ENCODE measurements at regions not wholly inside any gene's neighbourhood (a gene's known extent, or its start where the extent isn't known, plus 50 kb on each side); places are given as distances from the start of the nearest gene placed in this dataset.
A peak's percentile ranks its signal among the peaks of the same experiment; 100 is the strongest.
"Not testable (repeated sequence)": the region's sequence is repeated elsewhere in the genome, so short reads cannot be mapped to it uniquely, and the experiment has no call there.

DNA sequence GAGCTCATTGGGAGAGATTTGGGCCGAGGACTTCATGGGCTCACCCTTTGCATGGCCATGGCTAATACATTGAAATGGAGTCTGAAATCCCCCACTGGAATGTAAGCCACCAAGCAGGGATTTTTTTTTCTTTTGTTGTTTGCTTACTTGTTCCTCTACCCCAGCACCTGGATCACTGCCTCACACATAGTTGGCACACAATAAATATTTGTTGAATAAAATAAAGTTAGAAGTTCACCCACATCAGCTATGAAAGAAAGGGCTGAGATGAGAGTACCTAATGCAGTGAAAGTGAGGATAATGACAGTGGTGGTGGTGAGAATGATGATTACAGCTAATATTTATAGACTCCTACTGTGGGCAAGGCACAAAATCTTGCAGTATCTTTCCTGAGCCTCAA lies 98.1 kb upstream of the ANXA1 start:
- DNase-seq, result no peak

DNA sequence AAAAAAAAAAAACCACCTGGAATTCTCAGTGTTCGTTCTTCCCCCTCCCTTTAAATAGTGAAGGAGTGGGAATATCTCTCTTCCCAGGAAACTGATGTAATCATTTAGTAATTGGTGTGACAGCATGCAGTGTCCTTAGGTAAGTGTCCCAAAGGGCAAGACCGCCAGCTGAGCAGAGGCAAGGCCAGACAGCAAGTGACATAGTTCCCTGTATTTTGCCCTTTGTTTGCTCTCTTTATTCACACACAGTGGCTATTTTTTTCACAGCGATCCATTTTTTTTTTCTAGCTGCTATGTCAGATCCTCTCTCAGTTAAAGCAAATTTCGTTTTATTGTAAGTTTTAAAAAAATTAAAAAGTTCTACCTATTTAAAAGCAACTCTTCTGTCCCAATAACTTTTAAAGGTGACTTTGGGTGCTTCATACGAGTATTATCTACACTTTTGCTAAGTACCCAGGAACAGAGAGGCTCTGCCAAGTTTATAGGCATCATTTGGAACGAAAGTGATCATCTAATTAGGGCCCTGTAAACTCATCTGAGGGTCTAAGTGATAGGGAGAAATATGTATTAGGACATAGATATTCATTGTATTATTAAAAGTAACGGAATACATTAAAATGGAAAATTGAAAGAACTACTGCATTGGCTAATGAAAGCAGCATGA lies 98.2 kb upstream of the ALDH1A1 start:
- DNase-seq, result peak; percentile 48

DNA sequence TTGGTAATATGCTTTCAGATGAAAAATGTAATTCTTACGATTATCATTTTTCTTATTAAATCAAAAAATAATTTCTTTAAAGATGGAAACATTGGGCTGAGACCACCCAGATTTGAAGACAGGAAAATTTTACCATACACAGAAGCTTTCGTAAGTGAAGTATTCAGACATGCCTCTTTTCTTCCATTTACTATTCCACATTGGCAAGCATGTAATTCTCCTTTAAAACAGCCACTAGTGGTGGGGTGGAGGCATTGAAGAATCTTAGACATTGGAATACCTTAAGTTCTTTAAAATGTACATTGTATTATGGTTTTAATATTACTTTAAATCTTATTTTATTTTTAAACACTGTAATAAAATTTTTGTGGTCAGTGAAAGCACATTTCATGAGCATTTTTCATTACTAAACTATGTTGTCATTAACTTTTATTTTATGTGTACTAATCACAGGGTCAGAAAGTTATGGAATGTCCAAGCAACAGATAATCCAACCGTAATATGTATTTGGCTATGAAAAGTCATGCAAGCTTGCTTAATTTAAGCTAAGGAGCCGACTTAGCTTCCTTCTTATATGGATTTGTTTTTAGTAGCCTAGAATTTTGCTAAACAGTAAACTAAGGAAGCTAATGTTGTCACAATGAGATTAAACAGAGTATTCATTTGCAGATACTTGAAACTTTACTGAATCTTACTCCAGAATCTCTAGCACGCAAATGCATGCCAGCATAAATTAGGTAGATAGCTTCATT lies 97.4 kb upstream of the ALDH1A1 start:
- DNase-seq, result peak; percentile 17

DNA sequence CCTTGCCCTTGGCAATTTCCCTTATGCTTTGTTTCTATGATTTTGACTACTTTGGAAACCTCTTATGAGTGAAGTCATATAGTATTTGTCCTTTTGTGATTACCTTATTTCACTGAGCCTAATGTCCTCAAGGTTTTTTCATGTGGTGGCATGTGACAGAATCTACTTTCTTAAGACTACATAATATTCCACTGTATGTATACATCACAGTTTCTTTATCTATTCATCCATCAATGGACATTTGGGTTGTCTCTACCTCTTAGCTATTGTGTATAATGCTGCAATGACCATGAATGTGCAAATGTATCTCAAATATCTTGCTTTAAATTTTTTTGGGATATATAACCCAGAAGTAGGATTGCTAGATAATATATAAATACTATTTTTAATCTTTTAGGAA lies 96.4 kb upstream of the ALDH1A1 start:
- DNase-seq, result no peak

DNA sequence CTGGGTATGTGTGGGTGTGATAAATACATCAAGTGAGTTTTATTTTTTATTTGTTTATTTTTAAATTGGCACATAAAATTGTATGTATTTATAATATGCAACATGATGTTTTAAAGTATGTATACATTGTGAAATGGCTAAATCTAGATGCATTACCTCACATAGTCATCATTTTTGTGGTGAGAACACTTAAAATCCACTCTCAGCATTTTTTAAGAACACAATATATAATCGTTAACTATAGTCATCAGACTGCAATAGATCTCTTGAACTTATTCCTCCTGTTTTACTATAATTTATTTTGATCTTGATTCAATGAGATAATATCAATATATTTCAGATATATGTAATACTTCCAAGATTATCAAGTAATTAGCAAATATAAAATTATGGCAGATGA lies 93.9 kb upstream of the ALDH1A1 start:
- no peak for DNase-seq

DNA sequence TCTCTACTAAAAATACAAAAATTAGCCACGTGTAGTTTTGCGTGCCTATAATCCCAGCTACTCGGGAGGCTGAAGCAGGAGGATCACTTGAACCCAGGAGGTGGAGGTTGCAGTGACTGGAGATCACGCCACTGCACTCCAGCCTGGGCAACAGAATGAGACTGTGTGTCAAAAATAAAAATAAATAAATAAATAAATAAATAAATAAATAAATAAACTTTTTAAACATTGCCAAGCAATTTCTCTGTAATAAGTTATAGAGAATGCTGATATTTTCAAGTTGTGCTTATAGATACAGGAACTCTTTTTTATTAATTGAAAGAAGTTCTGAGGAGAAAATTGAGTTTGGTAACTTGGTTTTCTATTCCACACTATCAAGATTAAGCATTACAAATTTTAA lies 91.9 kb upstream of the ALDH1A1 start:
- DNase-seq, result not testable (repeated sequence)

DNA sequence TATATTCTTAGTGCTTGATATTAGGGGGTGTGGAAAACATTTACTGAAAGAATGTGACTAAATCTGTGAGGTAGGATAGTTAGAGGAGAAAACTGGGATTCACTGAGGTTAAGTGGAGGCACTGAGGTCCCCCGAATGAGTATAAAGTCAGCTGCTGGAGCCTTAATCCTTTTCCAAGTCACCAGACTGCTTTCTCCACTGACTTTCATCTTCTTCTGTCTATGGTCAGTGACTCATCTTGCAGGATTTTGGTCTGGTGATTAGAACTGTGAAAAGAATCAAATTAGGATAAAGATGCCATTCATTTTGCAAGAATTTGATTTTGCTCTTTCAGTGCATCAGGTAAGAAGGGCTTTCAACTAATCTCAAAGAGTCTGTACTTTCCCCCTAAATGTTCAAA lies 89.3 kb upstream of the ALDH1A1 start:
- DNase-seq, result no peak

DNA sequence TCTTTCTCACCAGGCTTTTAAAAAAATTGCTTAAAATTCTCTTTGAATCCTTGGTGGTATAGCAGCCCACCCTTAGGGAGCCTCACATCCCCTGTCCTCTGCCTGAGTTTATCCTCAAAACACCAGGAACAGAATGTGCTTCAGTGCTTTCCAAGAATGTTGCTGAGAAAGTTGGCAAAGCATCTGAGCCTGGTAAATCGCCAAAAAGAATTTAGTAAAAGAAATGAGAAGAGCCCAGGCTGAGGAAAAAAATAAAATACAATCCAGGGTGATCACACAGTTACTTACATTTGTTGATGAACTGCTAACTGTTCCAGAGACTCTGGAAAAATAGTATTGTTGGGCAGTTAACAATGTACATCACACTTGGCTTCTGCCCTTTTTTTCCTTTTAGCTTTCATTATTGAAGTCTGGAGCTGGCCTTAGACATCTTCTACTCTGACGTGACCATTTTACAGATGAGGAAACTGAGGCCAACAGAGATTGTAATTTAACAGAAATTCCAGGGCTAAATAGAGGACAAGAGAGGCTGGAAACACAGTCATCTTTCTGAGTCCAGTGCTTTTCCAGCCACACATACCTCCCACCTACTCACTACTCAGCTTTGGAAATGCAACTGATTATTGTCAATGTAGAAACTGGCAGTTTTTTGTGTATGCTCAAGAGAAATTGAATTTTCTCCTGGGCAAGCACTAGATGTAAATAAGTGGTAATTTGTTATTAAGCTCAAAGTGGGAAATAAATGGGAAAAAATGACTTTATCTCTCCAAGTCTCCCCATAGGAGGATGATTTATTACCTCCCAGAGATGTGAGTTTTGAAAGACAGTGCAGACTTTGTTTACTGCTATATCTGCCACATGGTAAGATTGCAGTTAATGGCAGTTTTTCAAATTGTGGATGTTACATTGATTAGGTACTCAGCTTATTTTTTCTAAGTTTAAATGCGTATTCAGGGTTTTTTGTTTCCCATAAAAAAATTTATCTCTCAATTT lies 86.7 kb upstream of the ALDH1A1 start:
- peak; percentile 82 for DNase-seq

DNA sequence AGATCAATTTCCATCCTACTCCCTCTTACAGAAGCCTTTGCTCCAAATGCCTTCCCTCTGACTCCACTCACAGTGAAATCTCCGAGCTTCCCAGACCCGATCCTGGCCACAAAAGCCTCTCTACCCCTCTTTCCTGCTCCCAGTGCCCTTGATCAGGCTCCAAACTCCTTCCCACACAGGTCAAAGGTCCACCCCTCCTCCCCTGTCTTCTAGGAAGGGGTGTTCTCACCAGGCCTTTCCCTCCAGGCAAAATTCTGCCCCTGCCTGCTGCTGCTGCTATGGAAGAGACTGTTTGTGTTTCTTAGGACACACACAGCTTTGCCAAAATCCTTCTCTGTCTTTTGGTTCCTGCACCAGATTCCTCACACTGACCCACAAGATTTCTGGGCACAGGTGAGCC lies 85.8 kb upstream of the ALDH1A1 start:
- no peak for DNase-seq

DNA sequence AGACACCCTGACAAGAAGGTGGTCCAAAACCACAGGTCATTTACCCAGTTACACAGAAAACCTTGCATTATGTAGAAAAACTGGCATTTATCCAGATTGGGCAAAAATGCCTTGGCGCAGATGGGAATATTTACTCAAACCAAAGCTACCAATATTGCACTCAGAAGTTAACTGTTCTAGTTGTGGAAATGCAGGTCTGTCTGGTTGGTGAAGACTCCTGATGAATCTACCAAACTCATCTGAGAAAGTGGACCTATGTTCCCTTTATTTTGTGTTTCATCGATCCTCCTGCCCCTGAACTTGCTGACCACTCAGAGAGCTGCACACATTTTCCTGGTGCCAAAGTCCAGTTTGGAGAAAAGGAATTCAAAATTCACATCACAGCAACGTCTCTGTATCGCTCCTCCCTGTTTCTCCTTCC lies 85.2 kb upstream of the ALDH1A1 start:
- no peak for DNase-seq

DNA sequence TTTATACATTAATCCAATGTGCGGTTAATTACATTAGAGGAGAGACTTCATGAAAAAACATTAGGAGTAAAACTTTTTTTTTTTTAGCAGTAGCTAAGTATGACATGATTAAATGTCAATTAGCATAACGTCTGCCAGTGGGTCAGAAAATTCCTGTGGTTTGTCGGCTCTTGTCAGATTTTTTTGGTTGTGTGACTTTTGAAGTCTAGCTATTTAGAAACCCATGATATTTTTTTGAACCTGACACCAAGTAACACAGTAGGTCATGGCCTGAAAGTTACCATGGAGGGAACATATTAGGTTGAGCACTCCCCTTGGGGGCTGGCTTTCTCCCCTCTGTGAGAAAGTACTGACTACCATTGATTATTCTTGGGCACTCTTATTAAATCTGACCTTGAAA lies 84.8 kb upstream of the ALDH1A1 start:
- DNase-seq, result no peak

DNA sequence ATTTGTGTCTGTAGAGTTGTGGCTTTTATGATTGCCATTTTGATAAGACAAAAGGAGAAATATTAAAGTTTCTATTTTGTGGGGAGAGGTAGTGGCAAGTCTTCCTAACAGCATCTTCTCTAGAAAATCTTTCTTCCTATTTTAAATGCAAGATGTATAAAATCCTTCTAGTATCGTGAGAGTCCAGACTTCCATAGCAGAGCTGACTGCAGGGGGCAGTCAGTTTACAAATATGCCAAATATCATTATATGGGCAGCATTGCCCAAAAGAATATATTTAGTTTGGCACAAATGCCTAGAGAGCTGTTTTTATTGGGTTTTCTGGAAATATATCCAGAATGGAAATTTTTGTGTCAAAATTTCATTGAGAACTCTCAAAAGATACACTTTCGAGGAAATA lies 82.1 kb upstream of the ALDH1A1 start:
- no peak for DNase-seq

DNA sequence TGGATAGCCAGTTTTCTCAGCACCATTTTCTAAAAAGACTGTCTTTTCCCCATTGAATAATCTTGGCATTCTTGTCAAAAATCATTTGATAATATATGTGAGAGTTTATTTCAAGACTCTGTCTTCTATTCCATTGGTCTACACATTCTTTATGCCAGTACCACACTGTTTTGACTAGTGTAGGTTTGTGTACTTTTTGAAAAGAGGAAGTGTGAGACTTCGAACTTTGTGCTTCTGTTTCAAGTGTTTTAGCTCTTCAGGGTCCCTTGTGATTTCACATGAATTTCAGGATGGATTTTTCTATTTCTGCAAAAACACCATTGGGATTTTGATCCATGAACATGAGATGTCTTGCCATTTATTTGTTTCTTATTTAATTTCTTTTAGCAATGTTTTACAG lies 78.5 kb upstream of the ALDH1A1 start:
- no peak for DNase-seq

DNA sequence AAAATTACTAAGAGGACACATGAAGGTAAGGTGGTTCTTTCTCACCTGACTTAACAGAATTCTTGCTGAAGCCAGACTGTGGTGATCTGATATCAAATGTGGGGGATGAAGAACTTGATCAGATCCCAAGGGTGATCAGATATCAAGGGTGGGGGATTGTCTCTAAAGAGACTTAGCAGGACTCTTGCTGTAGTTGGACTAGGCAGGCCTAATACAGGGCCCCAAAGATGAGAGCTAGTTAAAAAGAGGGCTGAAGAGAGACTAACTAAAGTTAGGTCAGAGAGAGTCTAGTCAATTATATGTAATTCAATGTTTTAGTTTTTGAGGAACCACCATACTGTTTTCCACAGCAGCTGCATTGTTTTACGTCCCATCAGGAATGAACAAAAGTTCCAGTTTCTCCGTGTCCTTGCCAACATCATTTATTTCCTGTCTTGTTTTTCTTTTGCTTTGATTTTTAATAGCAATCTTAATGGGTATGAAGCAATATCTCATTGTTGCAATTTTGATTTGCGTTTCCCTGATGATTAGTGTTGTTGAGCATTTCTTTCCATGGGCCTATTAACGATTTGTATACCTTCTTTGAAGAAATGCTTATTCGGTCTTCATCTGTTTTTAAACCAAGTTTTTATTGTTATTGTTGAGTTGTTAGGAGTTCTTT lies 77.6 kb upstream of the ALDH1A1 start:
- DNase-seq, result no peak

DNA sequence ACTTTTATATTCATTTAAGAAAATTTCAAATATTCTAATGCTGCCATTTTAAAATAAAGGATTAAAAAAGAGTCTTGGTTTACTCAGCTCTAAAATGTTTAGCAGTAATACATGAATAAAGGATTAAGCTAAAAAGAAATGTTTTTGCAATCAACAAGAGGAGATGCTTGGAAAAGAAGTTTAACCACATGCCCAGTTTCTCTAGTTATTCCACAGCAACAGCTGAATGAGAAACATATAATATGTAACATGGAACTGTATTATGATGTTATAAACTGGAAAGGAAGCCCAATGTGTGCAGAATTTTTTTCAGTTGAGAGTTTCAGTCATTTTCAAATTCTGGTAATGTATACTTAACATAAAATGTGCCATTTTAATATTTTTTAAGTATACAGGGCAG lies 76.5 kb upstream of the ALDH1A1 start:
- no peak for DNase-seq

DNA sequence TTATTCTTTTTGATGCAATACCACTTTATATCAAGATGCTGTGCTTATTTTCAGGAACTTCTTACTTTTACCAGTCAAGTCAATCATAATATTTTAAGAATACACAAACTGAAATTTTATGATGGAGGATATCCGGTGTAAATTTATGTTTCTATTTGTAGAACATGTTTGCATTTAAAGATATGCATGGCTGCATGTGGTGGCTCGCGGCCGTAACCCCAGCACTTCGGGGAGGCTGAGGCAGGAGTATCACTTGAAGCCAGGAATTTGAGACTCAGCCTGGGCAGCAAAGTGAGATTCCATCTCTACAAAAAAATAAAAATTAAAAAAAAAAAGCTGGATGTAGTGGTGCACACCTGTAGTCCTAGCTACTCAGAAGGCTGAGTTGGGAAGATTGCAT lies 73.5 kb upstream of the ALDH1A1 start:
- no peak for DNase-seq

DNA sequence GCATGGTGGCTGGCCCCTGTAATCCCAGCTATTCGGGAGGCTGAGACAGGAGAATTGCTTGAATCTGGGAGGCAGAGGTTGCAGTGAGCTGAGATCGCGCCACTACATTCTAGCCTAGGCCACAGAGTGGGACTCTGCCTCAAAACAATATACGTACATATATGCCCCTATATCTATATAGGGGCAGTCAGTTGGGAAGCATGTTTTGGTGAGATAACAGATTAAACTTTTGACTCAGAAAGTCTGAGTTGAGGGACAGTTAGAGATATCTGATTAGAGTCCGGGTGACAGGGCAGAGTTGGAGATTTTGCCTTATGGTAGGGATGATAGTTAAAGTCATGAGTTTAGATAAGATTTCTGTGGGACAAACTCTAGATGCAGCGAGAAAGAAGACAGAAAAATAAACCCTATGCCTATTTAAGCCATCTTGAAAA lies 71.8 kb upstream of the ALDH1A1 start:
- no peak for DNase-seq

DNA sequence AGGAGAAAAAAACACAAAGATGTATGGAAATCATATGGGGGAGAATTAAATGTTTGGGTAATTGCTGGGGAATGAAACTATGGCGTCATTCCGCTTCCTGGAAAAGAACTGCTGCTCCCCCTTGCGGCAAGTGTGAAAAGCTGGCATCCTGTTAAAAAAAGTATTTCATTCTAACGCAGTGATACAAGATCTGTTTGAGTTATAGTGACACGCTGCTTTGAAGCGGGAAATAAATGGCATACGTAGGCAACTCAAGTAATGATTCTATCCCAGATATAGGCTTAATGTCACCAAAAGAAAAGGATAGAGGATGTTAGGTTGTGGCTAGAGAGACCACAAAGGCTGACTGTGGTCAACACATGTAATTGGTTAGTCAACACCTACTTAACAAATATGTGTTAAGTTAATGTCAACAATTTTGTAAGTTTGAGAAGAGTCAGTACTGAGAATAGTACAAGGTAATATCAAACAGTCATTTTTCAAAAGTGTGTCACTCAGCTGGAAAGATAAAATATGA lies 70.2 kb upstream of the ALDH1A1 start:
- DNase-seq, result peak; percentile 80

DNA sequence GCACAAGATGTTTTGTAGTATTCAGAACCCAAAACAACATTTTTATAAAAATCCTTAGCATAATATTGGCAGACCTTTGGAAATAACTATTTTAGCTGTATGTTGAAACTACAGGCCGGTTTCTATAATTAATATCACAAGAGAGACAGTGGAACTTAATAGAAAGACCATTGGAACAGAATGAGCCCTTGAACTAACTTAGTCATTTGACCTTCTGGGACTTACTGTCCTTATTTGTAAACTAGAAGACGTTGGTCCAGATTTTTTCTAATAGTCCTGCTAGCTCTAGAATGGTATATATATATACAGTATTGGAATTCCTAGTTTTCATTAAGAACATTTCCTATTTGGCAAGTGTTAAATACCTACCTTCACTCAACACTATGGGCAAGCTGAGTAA lies 69.5 kb upstream of the ALDH1A1 start:
- no peak for DNase-seq

DNA sequence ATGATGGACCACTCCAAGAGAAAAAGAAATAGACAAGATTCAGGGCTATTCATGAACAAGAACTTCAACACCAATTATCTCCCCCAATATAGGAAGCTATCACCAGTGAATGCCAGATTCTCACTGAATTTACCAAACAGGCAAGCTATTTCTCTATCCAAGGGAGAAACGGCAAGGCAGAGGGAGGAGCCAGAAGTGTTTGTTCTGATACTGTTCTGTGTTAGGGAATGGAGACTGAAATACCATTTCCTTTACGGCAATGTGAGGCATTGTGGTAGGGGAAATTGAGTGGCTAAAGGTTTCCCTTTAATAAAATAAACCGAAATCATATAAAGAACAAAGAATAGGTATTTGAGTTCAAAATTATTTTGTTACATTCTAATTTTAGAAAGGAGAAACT lies 68.0 kb upstream of the ALDH1A1 start:
- no peak for DNase-seq

DNA sequence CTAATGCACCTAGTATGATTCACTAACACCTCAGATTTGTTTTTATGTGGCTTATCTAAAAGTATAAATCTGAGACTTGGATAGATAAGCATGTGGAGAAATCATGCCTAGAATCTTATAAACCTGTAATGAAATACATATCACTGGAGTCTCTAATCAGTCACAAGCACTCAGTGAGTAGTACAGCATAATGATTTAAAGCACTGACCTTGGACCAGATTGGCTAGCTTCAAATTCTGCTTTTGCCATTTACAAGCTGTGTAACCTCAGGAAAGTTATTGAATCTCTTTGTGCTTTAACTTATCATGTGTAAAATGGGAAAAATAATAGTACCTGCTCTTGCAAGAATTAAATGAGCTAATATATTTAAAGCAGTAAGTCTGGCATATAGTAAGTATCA lies 61.2 kb upstream of the ALDH1A1 start:
- DNase-seq, result no peak

DNA sequence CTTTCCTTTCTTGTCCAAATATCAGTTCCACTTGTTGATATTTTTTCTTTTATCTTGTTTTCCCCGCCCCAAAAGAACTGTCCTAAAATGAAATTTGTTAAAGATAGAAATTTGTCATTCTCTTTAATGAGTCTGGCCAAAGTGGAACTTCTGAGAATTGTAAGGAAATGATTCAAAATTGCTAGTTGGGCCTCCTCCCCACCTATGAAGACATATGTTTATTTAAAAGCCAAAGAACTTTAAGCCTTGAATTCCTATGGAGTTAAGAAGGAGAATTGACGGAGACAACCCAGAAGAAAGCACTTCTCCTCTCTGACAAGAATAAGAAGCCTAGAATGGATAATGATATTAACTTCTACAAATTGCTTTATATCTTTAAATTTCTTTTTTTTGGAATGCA lies 59.1 kb upstream of the ALDH1A1 start:
- no peak for DNase-seq
